GM21423 (cell line): ENCODE measurements at regions not wholly inside any gene's neighbourhood (a gene's known extent, or its start where the extent isn't known, plus 50 kb on each side); places are given as distances from the start of the nearest gene placed in this dataset.

Experiments
- ATAC-seq: cut with Tn5 transposase; IDR thresholded peaks from one replicate; pipeline ENCODE4 v1.9.1; 2021; ENCODE audit warnings: mild to moderate bottlenecking, moderate library complexity; ENCODE audit not compliant: unreplicated experiment

DNA sequence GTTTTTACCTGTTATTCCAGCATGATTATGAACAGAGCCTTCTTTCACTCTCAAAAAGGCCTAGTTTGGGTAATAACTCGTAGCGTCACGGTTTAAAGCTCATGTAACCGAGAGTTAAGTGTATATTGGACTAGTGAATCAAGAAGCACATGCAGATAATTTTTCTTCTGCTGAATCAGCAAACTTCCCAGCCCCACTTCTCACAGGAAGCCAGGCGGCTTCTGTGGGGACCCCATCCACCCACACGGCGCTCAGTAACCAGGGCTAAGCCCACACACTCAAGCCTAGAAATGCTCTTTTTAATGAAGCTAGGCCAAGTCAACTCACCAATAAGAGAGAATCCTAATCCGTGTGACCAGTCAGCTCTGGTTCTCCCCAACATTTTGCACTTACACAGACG, 191.2 kb upstream of the MGMT start:
- no peak for ATAC-seq

DNA sequence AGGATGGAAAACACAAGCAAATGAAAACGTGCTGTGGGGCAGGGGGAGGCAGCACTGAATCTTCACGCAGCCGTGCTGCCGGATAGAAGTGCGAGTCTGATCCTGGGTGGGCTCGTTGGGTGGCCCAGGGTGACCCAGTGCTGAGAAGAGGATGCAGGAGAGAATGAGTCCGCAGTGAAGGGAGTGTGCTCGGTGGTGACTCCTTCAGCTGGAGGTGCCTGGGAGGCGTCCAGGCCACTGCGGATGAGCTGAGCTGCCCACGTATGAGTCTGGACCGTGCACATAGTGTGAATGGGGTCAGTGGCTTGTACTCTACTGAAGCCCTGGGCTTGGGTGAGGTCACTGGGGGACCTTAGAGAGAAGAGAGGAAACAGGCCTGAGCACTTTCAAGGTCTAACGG, 190.0 kb upstream of the MGMT start:
- ATAC-seq, result no peak

GRCh38 chr10:129277841-129278240, 189.2 kb upstream of the MGMT start:
- ATAC-seq, result no peak

DNA sequence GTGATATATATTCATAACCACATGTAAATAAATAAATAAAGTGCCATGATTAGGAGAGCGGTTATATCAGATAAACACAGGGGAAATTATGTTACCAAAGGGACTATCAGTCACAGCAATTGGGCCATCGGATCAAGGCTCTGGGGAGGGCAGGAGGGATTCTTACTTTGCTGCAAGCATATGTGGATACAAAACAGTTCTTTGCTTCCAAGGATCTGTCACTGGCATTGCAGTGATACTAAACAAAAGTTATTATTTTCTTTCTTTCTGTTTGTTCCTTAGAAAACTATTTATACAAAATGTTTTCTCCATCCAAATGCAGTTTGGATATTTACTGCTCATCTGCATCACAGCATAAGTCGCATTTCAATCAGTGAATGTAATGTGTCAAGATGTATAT, 188.4 kb upstream of the MGMT start:
- no peak for ATAC-seq

- no peak for ATAC-seq
Measured at GRCh38 chr10:129279446-129280154, 187.4 kb upstream of the MGMT start.

DNA sequence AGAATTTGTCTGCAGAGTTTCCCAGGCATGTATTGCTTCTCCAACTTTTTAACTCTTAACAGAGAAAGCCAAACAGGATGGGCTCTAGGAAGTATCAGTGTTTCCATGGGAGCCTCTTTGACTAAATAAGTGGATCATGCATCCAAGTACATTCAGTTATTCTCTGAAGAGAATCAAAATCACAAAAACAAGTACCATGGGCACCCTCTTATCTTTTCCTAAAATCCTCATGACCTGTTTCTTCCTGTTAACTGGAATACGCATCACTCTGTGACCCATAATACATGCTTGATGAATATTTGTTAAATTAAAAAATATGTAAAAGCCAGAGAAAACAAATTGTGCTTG, 186.9 kb upstream of the MGMT start:
- ATAC-seq, result no peak

DNA sequence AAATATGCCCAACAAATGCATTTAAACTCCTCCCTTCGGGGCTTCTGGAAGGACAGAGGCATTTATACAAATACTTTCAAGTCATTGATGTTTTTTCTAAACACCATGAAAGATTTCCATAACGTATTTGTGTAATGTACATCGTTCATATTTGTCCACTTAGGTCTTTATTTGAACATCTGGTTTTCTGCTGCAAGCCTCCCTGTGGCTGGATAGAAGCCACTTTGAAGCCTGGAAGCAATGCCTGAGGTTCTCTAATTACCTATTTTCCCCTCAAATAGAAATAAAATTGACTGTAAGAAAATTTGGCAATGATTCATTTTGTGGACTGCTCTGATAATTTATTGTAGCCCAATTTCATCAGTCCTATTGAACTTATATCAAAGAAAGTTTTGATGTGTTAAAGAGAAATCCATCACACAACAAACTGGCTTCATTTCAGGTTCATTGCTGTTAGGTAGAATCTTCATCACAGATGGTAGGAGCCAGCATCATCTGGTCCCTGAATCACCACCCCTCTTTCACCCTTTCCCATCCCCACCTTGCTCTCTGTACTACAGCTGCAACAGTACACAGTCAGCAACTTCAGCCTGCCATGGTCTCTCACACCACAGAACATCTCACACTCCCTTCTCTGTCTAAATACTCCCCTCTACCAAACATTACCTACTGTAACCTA, 186.0 kb upstream of the MGMT start:
- no peak for ATAC-seq

GRCh38 chr10:129285459-129285858, 181.6 kb upstream of the MGMT start:
- no peak for ATAC-seq

- ATAC-seq, result no peak
Measured at GRCh38 chr10:129288999-129289584, 177.9 kb upstream of the MGMT start.

GRCh38 chr10:129293991-129294700, 172.9 kb upstream of the MGMT start:
- no peak for ATAC-seq

GRCh38 chr10:129294944-129295343, 172.1 kb upstream of the MGMT start:
- ATAC-seq, result no peak

- ATAC-seq, result no peak
Measured at GRCh38 chr10:129305046-129305445, 162.0 kb upstream of the MGMT start.

DNA sequence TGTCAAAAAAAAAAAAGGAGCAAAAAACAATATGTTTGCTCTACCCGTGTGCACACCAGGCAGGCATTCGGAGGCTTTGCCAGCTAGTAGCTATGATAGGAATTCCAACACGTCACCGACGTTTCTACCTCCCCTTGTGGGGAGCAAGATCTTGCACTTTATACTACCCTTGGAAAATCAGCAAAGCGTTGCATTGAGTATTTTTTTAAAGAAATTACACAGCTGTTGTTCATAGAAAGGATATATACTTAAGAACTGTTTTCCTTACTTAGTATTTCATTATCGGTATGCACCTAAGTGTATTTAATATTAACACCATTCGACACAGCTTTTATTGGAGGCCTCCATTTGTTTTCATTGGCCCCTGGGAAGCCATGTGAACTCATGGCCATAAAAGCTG, 159.9 kb upstream of the MGMT start:
- ATAC-seq, result no peak

GRCh38 chr10:129308953-129309564, 158.0 kb upstream of the MGMT start:
- ATAC-seq, result no peak

GRCh38 chr10:129309565-129309964, 157.5 kb upstream of the MGMT start:
- no peak for ATAC-seq

DNA sequence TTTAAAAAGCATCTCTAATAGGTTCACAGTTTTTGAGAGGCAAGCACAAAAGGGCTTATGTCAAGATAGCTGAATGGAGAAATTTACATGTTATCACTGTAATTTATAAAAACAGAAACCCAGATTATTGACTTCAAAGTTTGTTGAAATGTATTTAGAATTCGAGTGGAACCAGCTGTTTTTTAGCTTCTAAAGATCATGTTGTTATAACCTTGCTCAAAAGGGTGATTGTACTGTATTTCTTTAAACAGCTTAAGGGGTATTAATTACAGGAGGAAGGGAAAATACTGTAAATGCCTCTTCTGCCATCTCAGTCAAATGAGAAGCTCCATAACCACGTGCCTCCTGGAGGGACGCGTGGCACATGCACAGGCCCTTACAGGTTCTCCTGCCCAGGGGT, 156.2 kb upstream of the MGMT start:
- no peak for ATAC-seq

- ATAC-seq, result no peak
Measured at GRCh38 chr10:129319934-129320333, 147.1 kb upstream of the MGMT start.

DNA sequence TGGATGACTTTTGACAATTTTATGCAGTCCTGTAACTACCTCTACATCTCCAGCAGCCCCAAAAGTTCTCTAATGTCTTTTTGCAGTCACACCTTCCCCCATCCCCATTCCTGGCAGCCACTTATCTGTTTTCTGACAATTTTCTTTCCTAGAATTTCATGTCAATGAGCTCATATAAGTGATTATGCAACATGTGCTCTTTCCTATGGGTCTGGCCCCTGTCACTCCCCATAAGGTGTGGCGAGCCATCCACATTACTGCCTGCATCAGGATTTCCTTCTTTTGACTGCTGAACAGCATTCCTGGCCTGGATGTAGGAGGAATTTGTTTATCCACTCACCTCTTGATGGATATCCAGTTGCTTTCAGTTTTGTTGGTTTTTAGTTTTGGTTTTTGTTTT, 146.7 kb upstream of the MGMT start:
- no peak for ATAC-seq

DNA sequence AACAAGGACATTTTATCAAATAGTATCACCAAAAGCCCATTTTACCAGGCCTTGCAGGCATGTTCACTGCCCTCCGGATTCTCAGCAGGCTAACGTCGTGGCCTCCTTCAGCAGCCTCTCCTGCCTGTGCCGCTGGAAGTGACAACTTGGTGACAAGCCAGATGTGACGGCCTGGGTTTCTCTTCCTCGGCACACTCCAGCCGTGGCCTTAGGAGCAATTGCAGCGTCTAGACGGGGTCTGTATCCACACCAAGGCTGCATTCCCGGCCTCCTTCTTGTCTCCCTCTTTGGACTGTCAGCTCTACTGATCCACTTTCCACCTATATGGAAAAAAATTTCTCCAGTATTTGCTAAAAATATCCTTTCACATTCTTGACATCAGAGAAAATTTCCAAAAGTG, 145.3 kb upstream of the MGMT start:
- ATAC-seq, result no peak

DNA sequence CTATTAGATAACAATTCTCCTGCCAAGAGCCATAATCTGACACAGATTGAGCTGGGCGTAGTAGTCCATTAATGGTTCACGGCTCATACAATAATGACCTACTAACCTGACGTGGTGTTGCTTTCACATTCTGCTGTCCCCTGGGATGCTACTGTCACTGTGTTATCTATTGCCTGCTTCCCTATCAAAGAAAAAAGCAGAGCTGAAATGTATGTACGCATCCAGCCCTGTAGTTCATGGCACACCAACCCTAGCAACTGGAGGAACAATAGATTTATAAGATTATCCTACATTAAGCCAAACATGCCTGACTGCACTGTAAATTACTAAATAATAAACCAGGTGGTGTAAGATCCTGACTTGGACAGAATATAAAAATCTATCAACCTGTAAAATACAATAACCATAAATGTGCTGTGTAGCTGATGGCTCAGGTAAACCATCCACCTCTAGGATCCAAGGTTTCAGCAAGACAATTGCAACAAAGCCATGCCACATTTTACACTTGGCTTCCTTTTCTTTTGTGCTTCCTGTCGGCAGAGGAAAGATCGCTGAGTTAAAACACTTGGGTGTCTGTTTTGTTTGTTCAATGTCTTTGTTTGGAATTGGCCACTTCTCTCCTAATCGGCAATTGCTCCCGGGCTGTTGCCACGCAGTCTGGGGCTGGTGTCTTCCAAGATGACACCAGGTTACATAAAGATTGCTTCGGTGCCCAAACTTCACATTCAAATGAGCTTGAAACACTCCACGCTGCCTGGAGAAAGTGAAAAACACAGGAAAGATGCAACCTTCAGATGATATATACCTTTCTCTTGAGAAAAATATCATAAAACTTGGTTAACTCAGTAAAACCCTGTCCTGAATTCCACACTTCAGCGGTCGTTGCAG, 143.9 kb upstream of the MGMT start:
- no peak for ATAC-seq
